GM23248 (cell line): ENCODE measurements at regions not wholly inside any gene's neighbourhood (a gene's known extent, or its start where the extent isn't known, plus 50 kb on each side); places are given as distances from the start of the nearest gene placed in this dataset.

Experiments
- EZH2 ChIP-seq: fragments of 200-600 bp; sonication (generic); IDR thresholded peaks from 2 replicates; pipeline ENCODE4 v1.6.1; 2018; ENCODE audit warnings: antibody characterized with exemption, mild to moderate bottlenecking; ENCODE audit not compliant: insufficient read depth, poor library complexity, severe bottlenecking
- EZH2phosphoT487 ChIP-seq: fragments of 200-600 bp; sonication (generic); IDR thresholded peaks from 2 replicates; pipeline ENCODE4 v1.6.1; 2018; ENCODE audit warnings: antibody characterized with exemption, moderate library complexity, mild to moderate bottlenecking, low read depth; ENCODE audit not compliant: insufficient read depth

- no peak for TF ChIP-seq EZH2
- no peak for TF ChIP-seq EZH2phosphoT487
Measured at GRCh38 chr11:90343673-90344072, 120.8 kb upstream of the CHORDC1 start.
